ENCODE measurements at regions not wholly inside any gene's neighbourhood (a gene's known extent, or its start where the extent isn't known, plus 50 kb on each side); places are given as distances from the start of the nearest gene placed in this dataset.
"Not testable (repeated sequence)": the region's sequence is repeated elsewhere in the genome, so short reads cannot be mapped to it uniquely, and the experiment has no call there.

GRCh38 chr2:48026865-48027264 is 120.6 kb upstream of the FBXO11 start:
- Mint-ChIP-seq H3K27ac (peak overlapping the region in 1 of 2 donors; percentile 42), H3K4me1 (no peaks in the 10 kb centered on the region), H3K4me3 (no peak overlapping the region), H3K9me3 (no peaks in the 10 kb centered on the region), H3K27me3 (peaks cover 2% of the 10 kb centered on the region)
- DNase-seq (no peak), ATAC-seq (no peak)

- ATAC-seq: no peak
- H3K4me3 Mint-ChIP-seq: no peak overlapping the region
- H3K27me3 Mint-ChIP-seq: no peaks in the 10 kb centered on the region
- DNase-seq: no peak
- H3K9me3 Mint-ChIP-seq: peaks cover 6 to 8% of the 10 kb centered on the region in 2 donors
- no peaks in the 10 kb centered on the region for H3K4me1 Mint-ChIP-seq
- no peak overlapping the region for H3K27ac Mint-ChIP-seq
These were observed 126.5 kb upstream of the FBXO11 start for GRCh38 chr2:48032765-48033164.

- no peak overlapping the region for H3K27ac Mint-ChIP-seq
- H3K9me3 Mint-ChIP-seq: peaks cover 6 to 10% of the 10 kb centered on the region in 2 donors
- no peaks in the 10 kb centered on the region for H3K27me3 Mint-ChIP-seq
- DNase-seq (no peak), ATAC-seq (no peak)
- no peak overlapping the region for H3K4me3 Mint-ChIP-seq
- H3K4me1 Mint-ChIP-seq: no peaks in the 10 kb centered on the region
These were observed 128.0 kb upstream of the FBXO11 start for GRCh38 chr2:48034295-48034694.

- Mint-ChIP-seq H3K4me1 (no peaks in the 10 kb centered on the region), H3K4me3 (no peak overlapping the region), H3K9me3 (peaks cover 6 to 22% of the 10 kb centered on the region in 2 donors), H3K27me3 (no peaks in the 10 kb centered on the region), H3K27ac (no peak overlapping the region)
- ATAC-seq (no peak), DNase-seq (no peak)
These were observed 130.0 kb upstream of the FBXO11 start for GRCh38 chr2:48036312-48036711.

GRCh38 chr2:48039209-48039990 is 133.1 kb upstream of the FBXO11 start:
- Mint-ChIP-seq H3K27ac (no peak overlapping the region), H3K9me3 (peaks cover 6 to 24% of the 10 kb centered on the region in 2 donors), H3K4me1 (no peaks in the 10 kb centered on the region), H3K4me3 (no peak overlapping the region), H3K27me3 (no peaks in the 10 kb centered on the region)
- DNase-seq (no peak), ATAC-seq (no peak)

GRCh38 chr2:48043131-48043700 is 136.9 kb upstream of the FBXO11 start:
- no peak for DNase-seq
- no peak for ATAC-seq
- no peaks in the 10 kb centered on the region for H3K27me3 Mint-ChIP-seq
- no peak overlapping the region for H3K4me3 Mint-ChIP-seq
- peaks cover 0 to 15% of the 10 kb centered on the region in 2 donors for H3K9me3 Mint-ChIP-seq
- no peak overlapping the region for H3K27ac Mint-ChIP-seq
- H3K4me1 Mint-ChIP-seq: no peaks in the 10 kb centered on the region

- no peak overlapping the region for H3K27ac Mint-ChIP-seq
- H3K27me3 Mint-ChIP-seq: no peaks in the 10 kb centered on the region
- H3K9me3 Mint-ChIP-seq: peaks cover 0 to 15% of the 10 kb centered on the region in 2 donors
- ATAC-seq: no peak
- no peak overlapping the region for H3K4me3 Mint-ChIP-seq
- DNase-seq: no peak
- no peaks in the 10 kb centered on the region for H3K4me1 Mint-ChIP-seq
These were observed 137.4 kb upstream of the FBXO11 start for GRCh38 chr2:48043746-48044145.

GRCh38 chr2:48045613-48046012 is 139.3 kb upstream of the FBXO11 start:
- Mint-ChIP-seq H3K4me3 (no peak overlapping the region), H3K4me1 (no peaks in the 10 kb centered on the region), H3K27ac (no peak overlapping the region), H3K27me3 (no peaks in the 10 kb centered on the region), H3K9me3 (peaks cover 0 to 6% of the 10 kb centered on the region in 2 donors)
- DNase-seq: no peak
- no peak for ATAC-seq

GRCh38 chr2:48048476-48049171 is 142.3 kb upstream of the FBXO11 start:
- no peaks in the 10 kb centered on the region for H3K27me3 Mint-ChIP-seq
- H3K4me1 Mint-ChIP-seq: no peaks in the 10 kb centered on the region
- DNase-seq (no peak), ATAC-seq (no peak)
- no peak overlapping the region for H3K27ac Mint-ChIP-seq
- no peak overlapping the region for H3K4me3 Mint-ChIP-seq
- no peaks in the 10 kb centered on the region for H3K9me3 Mint-ChIP-seq

GRCh38 chr2:48049371-48049770 is 143.1 kb upstream of the FBXO11 start:
- no peaks in the 10 kb centered on the region for H3K9me3 Mint-ChIP-seq
- no peaks in the 10 kb centered on the region for H3K4me1 Mint-ChIP-seq
- no peak overlapping the region for H3K4me3 Mint-ChIP-seq
- DNase-seq (no peak), ATAC-seq (no peak)
- no peak overlapping the region for H3K27ac Mint-ChIP-seq
- no peaks in the 10 kb centered on the region for H3K27me3 Mint-ChIP-seq

- no peaks in the 10 kb centered on the region for H3K4me1 Mint-ChIP-seq
- H3K27ac Mint-ChIP-seq: no peak overlapping the region
- no peak overlapping the region for H3K4me3 Mint-ChIP-seq
- H3K9me3 Mint-ChIP-seq: peaks cover 0 to 3% of the 10 kb centered on the region in 2 donors
- ATAC-seq (no peak), DNase-seq (no peak)
- H3K27me3 Mint-ChIP-seq: no peaks in the 10 kb centered on the region
These were observed 144.4 kb upstream of the FBXO11 start for GRCh38 chr2:48050711-48051110.

- no peaks in the 10 kb centered on the region for H3K4me1 Mint-ChIP-seq
- no peak overlapping the region for H3K27ac Mint-ChIP-seq
- H3K27me3 Mint-ChIP-seq: peaks cover 23% of the 10 kb centered on the region
- ATAC-seq: no peak
- H3K9me3 Mint-ChIP-seq: peaks cover 7 to 9% of the 10 kb centered on the region in 2 donors
- no peak overlapping the region for H3K4me3 Mint-ChIP-seq
- no peak for DNase-seq
These were observed 153.7 kb upstream of the FBXO11 start for GRCh38 chr2:48059975-48060374.

GRCh38 chr2:48061656-48062055 is 155.4 kb upstream of the FBXO11 start:
- not testable (repeated sequence) for H3K4me3 Mint-ChIP-seq, H3K4me1 Mint-ChIP-seq, DNase-seq, H3K27ac Mint-ChIP-seq, H3K9me3 Mint-ChIP-seq, ATAC-seq
- H3K27me3 Mint-ChIP-seq: peaks cover 23% of the 10 kb centered on the region

GRCh38 chr2:48065096-48065495 is 158.8 kb upstream of the FBXO11 start:
- ATAC-seq (no peak), DNase-seq (no peak)
- H3K4me1 Mint-ChIP-seq: no peaks in the 10 kb centered on the region
- H3K4me3 Mint-ChIP-seq: no peak overlapping the region
- no peak overlapping the region for H3K27ac Mint-ChIP-seq
- H3K27me3 Mint-ChIP-seq: peaks cover 14% of the 10 kb centered on the region
- no peaks in the 10 kb centered on the region for H3K9me3 Mint-ChIP-seq

- no peaks in the 10 kb centered on the region for H3K9me3 Mint-ChIP-seq
- ATAC-seq (no peak), DNase-seq (no peak)
- H3K4me3 Mint-ChIP-seq: no peak overlapping the region
- peaks cover 6% of the 10 kb centered on the region for H3K27me3 Mint-ChIP-seq
- H3K4me1 Mint-ChIP-seq: no peaks in the 10 kb centered on the region
- H3K27ac Mint-ChIP-seq: no peak overlapping the region
These were observed 159.7 kb upstream of the FBXO11 start for GRCh38 chr2:48066000-48066399.

GRCh38 chr2:48069769-48070168 is 163.5 kb upstream of the FBXO11 start:
- no peak for DNase-seq
- no peak overlapping the region for H3K4me3 Mint-ChIP-seq
- H3K4me1 Mint-ChIP-seq: no peaks in the 10 kb centered on the region
- no peak overlapping the region for H3K27ac Mint-ChIP-seq
- no peak for ATAC-seq
- no peaks in the 10 kb centered on the region for H3K27me3 Mint-ChIP-seq
- H3K9me3 Mint-ChIP-seq: no peaks in the 10 kb centered on the region

Measured in stimulated activated naive CD8-positive, alpha-beta T cell treated with anti-CD3 and anti-CD28 coated beads, Interleukin-15, amount 100 ng/mL, for 72 hours (primary cell).